Smooth muscle cell of the brain vasculature (primary cell): ENCODE measurements at regions not wholly inside any gene's neighbourhood (a gene's known extent, or its start where the extent isn't known, plus 50 kb on each side); places are given as distances from the start of the nearest gene placed in this dataset.

ENCODE experiments used
- DNase-seq: peaks from one replicate; pipeline ENCODE4 v3.0.0-alpha.2; 2012; ENCODE audit warnings: low read depth, low spot score

GRCh38 chr3:40855871-40856270 lies 331.1 kb downstream of the ZNF621 start:
- DNase-seq = no peak

DNA sequence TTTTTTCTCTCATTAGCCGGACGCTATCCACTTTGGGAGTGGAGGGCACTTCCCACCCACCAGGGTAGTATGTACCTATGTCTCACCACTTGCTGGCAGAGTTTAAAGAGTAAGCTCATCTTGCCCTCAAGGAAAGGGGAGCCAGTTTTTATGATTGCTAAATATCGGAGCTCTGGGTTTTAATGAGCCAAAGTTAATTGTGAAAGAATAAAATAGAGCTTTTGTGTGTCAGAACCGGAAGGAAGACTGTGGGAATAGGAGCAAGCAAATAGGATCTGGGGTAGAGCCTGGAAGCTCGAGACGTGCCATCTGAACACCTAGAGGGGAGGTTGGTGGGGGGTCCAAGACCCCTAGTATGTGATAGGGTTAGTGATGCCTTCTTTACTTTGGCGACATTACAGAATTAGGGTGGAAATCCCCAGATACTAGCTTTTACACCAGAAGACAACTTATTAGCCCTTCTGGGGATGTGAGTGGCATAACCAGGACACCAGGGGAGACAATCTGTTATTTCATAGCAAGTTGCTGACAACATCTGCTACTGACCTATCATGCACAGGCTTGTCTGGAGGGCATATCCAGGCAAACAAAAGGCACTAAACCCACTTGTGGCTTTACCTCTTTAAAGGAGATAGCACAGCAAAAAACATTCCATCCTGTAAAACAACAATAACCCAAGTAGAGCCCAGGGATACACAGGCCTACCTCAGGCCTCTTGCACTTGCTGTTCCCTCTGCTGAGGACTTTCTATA lies 333.8 kb downstream of the ZNF621 start:
- DNase-seq = no peak

DNA sequence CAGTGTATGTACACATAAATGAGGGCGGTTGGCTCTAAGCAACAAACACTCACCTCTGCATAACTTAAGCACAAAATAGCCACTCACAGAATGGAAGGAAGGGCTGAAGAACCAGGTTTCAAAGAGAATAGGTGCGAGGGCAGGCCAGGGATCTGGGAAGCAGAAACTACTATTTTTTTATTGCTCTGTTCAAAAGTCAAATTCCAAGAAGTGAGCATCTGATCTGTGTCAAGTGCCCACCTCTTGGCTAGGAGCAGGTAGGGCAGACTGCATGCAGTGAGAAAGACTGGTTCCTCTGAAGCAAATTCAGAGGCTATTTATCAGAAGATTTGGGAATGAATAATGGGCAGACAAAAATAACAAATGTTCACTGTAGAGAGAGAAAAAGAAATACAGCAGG lies 336.4 kb upstream of the CTNNB1 start:
- DNase-seq = no peak

DNA sequence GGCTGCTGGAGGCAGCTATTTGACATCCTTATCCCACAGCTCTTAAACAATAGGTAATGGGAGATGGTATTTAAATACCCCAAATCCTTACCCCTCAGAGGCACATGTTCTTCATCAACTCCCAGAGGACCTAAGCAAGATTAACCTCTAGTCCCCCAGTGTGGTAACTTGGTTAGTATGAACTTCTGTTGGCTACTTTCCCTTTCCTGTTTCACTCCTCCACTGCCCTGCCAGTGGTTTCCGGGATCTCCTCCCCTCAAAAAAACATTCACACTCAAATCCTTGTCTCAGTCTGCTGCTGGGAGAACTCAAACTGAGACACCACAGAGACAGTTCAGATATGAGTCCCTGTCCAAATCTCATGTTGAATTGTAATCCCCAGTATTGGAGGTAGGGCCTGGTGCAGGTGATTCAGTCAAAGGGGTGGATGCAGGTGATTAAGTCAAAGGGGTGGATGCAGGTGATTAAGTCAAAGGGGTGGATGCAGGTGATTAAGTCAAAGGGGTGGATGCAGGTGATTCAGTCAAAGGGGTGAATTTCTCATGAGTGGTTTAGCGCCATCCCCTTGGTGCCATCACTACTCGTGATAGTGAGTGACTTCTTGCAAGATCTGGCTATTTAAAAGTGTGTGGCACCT lies 335.0 kb upstream of the CTNNB1 start:
- DNase-seq = no peak

- DNase-seq = no peak
These were observed 334.4 kb upstream of the CTNNB1 start for GRCh38 chr3:40864915-40865314.

DNA sequence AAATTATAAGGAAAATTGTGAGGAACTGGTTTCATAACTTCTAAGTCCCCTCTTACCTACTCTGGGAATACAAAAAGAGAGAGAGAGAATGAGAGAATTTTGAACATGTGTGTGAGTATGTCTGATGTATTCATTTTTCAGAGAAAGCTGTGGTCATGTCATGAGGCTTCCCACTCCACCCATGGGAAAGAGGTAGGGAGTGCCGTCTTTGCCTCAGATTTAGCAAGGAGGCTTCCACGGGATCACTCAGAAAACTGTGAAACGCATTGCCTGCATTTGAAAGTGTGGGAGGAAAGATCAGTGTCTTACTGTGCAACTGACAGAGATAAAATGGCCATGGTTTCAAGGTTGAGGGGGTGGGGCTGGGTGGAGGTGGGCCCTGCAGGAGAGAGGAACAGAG lies 331.5 kb upstream of the CTNNB1 start:
- no peak for DNase-seq

- no peak for DNase-seq
These were observed 330.3 kb upstream of the CTNNB1 start for GRCh38 chr3:40869013-40869412.

- no peak for DNase-seq
These were observed 329.4 kb upstream of the CTNNB1 start for GRCh38 chr3:40869939-40870338.

- DNase-seq = no peak
These were observed 327.9 kb upstream of the CTNNB1 start for GRCh38 chr3:40871394-40871793.

DNA sequence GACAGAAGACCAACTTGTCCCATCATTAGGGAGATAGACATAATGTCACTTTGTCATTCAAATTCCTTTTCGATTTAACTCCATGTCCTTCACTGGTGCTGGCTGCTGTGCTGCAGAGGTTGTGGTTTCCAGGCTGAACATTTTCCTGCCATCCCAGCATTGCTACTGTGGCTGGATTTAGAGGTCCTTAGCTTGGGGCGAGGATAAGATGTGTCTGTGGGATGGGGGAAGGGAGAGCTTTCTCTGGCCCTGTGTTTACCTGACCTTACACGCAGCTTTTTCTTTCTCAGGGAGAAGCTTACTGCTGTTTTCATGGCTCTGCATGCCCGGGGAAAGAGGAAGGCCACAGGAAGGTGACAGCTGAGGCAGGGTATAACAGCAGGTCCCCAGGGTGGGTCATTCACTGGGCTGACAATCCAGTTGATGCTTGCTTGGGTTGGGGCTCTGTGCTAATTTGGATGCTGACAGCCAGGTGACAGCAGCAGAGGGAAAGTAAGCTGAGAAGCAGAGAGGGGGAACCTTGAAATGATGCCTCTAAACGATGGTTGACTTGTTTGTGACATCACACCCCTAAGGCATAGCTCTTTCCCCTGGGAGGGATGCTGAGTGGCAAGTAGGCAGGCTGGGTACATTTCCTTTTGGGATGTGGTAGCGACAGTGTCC lies 326.9 kb upstream of the CTNNB1 start:
- DNase-seq = no peak

DNA sequence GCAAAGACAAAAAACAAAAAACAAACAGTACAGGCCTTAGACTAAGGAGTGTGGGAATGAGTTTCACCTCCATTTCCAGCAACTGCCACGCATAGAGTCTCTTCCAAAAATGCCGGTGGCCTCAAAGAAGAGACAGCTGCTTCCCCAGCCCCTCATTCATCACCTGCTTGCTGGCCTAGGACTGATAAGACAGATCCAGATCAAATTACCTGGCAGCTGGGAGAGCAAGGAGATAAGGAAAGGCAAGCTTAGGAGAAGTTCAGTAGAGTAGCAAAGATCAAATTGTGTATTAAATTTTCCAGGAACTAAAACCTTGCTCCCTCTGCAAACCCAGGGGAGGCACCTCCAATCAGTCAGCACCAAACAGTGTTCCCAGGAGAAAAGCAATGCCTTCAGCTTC lies 325.8 kb upstream of the CTNNB1 start:
- DNase-seq = no peak

DNA sequence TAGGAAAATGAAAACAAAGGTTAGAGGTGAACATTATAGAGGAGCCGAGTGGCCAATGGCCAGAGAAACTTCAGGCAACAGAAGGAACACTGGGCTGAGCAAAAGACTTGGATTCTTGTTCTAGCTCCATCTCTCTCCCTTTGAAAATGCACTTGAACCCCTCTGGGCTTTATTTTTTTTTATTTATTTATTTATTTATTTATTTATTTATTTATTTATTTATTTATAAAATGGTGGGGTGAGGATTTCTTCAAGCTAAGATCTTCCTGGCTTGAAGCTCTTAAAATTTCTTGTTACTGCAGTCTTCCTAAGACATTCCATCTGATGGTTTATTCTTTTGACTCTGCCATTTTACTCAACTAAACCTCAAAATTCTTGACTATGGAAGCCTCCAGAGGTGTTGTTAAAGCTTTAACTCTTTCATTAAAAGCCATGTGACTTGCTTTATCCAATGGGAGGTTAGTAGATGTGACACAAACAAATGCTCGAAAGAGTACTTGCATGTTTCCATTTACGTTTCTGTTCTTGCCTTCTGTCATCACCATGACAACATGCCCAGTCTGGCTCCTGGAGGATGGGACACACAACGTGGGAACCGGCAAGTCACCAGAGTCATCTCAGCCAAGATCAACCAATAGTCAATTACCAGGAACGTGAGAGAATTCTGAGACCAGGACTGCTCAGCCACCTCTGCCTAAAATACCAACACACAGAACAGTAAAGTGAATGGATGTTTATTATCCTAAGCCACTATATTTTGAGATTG lies 325.2 kb upstream of the CTNNB1 start:
- DNase-seq = no peak

GRCh38 chr3:40875581-40875980 lies 323.7 kb upstream of the CTNNB1 start:
- DNase-seq = no peak

- no peak for DNase-seq
These were observed 323.3 kb upstream of the CTNNB1 start for GRCh38 chr3:40876009-40876408.

DNA sequence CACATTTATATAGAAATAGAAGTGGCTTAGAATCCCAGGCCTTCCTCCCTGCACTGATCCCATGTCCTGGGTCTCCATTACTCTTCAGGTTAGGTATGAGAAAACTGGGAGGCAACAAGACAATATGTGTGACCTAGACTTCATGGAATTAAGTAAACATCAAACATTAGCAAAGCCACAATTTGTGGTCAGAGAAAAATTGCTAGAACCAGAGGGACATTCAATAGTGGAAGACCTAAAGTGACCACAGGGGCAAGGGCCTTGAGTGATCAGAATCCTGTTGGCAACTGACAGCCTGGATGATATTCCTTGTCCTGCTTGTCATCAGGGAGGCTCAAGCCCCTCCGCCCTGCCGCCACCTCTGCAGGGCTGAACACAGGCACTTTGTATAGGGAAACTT lies 322.8 kb upstream of the CTNNB1 start:
- no peak for DNase-seq

GRCh38 chr3:40877631-40878463 lies 321.5 kb upstream of the CTNNB1 start:
- peak; percentile 35 for DNase-seq

GRCh38 chr3:40878464-40878905 lies 320.8 kb upstream of the CTNNB1 start:
- no peak for DNase-seq

GRCh38 chr3:40885430-40885829 lies 313.9 kb upstream of the CTNNB1 start:
- no peak for DNase-seq

GRCh38 chr3:40886660-40887425 lies 312.5 kb upstream of the CTNNB1 start:
- DNase-seq = no peak

- DNase-seq = no peak
These were observed 308.1 kb upstream of the CTNNB1 start for GRCh38 chr3:40891186-40891585.
